Mesodermal cell (in vitro differentiated cells): ENCODE measurements at regions not wholly inside any gene's neighbourhood (a gene's known extent, or its start where the extent isn't known, plus 50 kb on each side); places are given as distances from the start of the nearest gene placed in this dataset.

Experiments
- H3K27ac ChIP-seq: 2 replicates; pipeline ENCODE4 v1.7.0; 2013; ENCODE audit warnings: mild to moderate bottlenecking, low read depth, low read length, moderate library complexity; ENCODE audit not compliant: severe bottlenecking
- H3K36me3 ChIP-seq: 2 replicates; pipeline ENCODE4 v1.7.1; 2013; ENCODE audit warnings: mild to moderate bottlenecking, low read length, moderate library complexity; ENCODE audit not compliant: control insufficient read depth, insufficient read depth
- H3K4me1 ChIP-seq: one replicate; pipeline ENCODE4 v1.7.1; 2013; ENCODE audit warnings: mild to moderate bottlenecking, low read length; ENCODE audit not compliant: insufficient read depth, control insufficient read depth, poor library complexity, severe bottlenecking
- H3K4me3 ChIP-seq: 2 replicates; pipeline ENCODE4 v1.7.0; 2013; ENCODE audit warnings: low read length, control low read depth, mild to moderate bottlenecking; ENCODE audit not compliant: insufficient read depth, poor library complexity, severe bottlenecking; ENCODE audit errors: extremely low read depth
- H3K9me3 ChIP-seq: 2 replicates; pipeline ENCODE4 v1.7.1; 2013; ENCODE audit warnings: mild to moderate bottlenecking, low read length, moderate library complexity; ENCODE audit not compliant: control insufficient read depth
- WGBS, 2 experiments: methylation state at CpG; one replicate each; pipeline ENCODE4 v1.1.5; 2013; ENCODE audit warnings: missing lambda C conversion rate in 2 of 2; ENCODE audit not compliant: insufficient coverage in 2 of 2; 5-methylcytosine and 5-hydroxymethylcytosine counted together

GRCh38 chr17:68169840-68170239 lies 78.0 kb upstream of the AMZ2 start:
- 89 to 97% methylated on average over 9 to 10 of the region's 10 CpGs for WGBS, 2 experiments
- H3K36me3 ChIP-seq: no peaks in the 10 kb centered on the region
- no peaks in the 10 kb centered on the region for H3K4me1 ChIP-seq
- no peak overlapping the region for H3K4me3 ChIP-seq
- H3K27ac ChIP-seq: no peak overlapping the region
- H3K9me3 ChIP-seq: no peaks in the 10 kb centered on the region

GRCh38 chr17:68170246-68170645 lies 77.6 kb upstream of the AMZ2 start:
- no peaks in the 10 kb centered on the region for H3K36me3 ChIP-seq
- no peaks in the 10 kb centered on the region for H3K4me1 ChIP-seq
- 94 to 100% methylated on average over 2 of the region's 3 CpGs for WGBS, 2 experiments
- no peaks in the 10 kb centered on the region for H3K9me3 ChIP-seq
- no peak overlapping the region for H3K27ac ChIP-seq
- no peak overlapping the region for H3K4me3 ChIP-seq

- Histone ChIP-seq H3K36me3 (no peaks in the 10 kb centered on the region), H3K27ac (no peak overlapping the region), H3K9me3 (no peaks in the 10 kb centered on the region), H3K4me3 (no peak overlapping the region), H3K4me1 (no peaks in the 10 kb centered on the region)
- whole genome bisulfite sequencing, 2 experiments: 30 to 34% methylated on average over 12 to 13 of the region's 13 CpGs
These were observed 75.3 kb upstream of the AMZ2 start for GRCh38 chr17:68172461-68172954.

- WGBS, 2 experiments: 95 to 100% methylated on average over 2 of the region's 2 CpGs
- no peaks in the 10 kb centered on the region for H3K9me3 ChIP-seq
- no peak overlapping the region for H3K4me3 ChIP-seq
- H3K27ac ChIP-seq: no peak overlapping the region
- no peaks in the 10 kb centered on the region for H3K36me3 ChIP-seq
- H3K4me1 ChIP-seq: no peaks in the 10 kb centered on the region
These were observed 72.4 kb upstream of the AMZ2 start for GRCh38 chr17:68175416-68175815.

- Histone ChIP-seq H3K27ac (no peak overlapping the region), H3K4me1 (no peaks in the 10 kb centered on the region), H3K4me3 (no peak overlapping the region), H3K36me3 (no peaks in the 10 kb centered on the region), H3K9me3 (no peaks in the 10 kb centered on the region)
- 84 to 97% methylated on average over 3 of the region's 3 CpGs for WGBS, 2 experiments
These were observed 71.9 kb upstream of the AMZ2 start for GRCh38 chr17:68175905-68176304.

GRCh38 chr17:68176718-68177117 lies 71.1 kb upstream of the AMZ2 start:
- Histone ChIP-seq H3K9me3 (no peaks in the 10 kb centered on the region), H3K36me3 (no peaks in the 10 kb centered on the region), H3K4me1 (no peaks in the 10 kb centered on the region), H3K4me3 (no peak overlapping the region), H3K27ac (no peak overlapping the region)
- 50 to 67% methylated on average over 1 of the region's 4 CpGs for WGBS, 2 experiments

GRCh38 chr17:68178831-68179230 lies 69.0 kb upstream of the AMZ2 start:
- Histone ChIP-seq H3K27ac (no peak overlapping the region), H3K4me3 (no peak overlapping the region), H3K9me3 (no peaks in the 10 kb centered on the region), H3K36me3 (no peaks in the 10 kb centered on the region), H3K4me1 (no peaks in the 10 kb centered on the region)
- 87 to 90% methylated on average over 6 of the region's 6 CpGs for WGBS, 2 experiments

GRCh38 chr17:68179236-68179925 lies 68.5 kb upstream of the AMZ2 start:
- H3K4me3 ChIP-seq: no peak overlapping the region
- H3K9me3 ChIP-seq: no peaks in the 10 kb centered on the region
- H3K4me1 ChIP-seq: no peaks in the 10 kb centered on the region
- H3K36me3 ChIP-seq: no peaks in the 10 kb centered on the region
- 94 to 95% methylated on average over 12 to 19 of the region's 21 CpGs for whole genome bisulfite sequencing, 2 experiments
- H3K27ac ChIP-seq: no peak overlapping the region

- H3K27ac ChIP-seq: no peak overlapping the region
- WGBS, 2 experiments: 94 to 97% methylated on average over 25 to 26 of the region's 31 CpGs
- H3K36me3 ChIP-seq: no peaks in the 10 kb centered on the region
- no peak overlapping the region for H3K4me3 ChIP-seq
- no peaks in the 10 kb centered on the region for H3K4me1 ChIP-seq
- no peaks in the 10 kb centered on the region for H3K9me3 ChIP-seq
These were observed 67.9 kb upstream of the AMZ2 start for GRCh38 chr17:68179926-68180285.

GRCh38 chr17:68182011-68182306 lies 65.9 kb upstream of the AMZ2 start:
- Histone ChIP-seq H3K36me3 (no peaks in the 10 kb centered on the region), H3K4me3 (no peak overlapping the region), H3K4me1 (no peaks in the 10 kb centered on the region), H3K9me3 (no peaks in the 10 kb centered on the region), H3K27ac (no peak overlapping the region)
- 100% methylated on average over 1 of the region's 1 CpG; no CpG with 5 or more reads in 1 of the 2 experiments for WGBS, 2 experiments

- Histone ChIP-seq H3K4me3 (no peak overlapping the region), H3K9me3 (no peaks in the 10 kb centered on the region), H3K27ac (no peak overlapping the region), H3K36me3 (no peaks in the 10 kb centered on the region), H3K4me1 (no peaks in the 10 kb centered on the region)
- 71 to 90% methylated on average over 5 to 6 of the region's 12 CpGs for WGBS, 2 experiments
These were observed 64.8 kb upstream of the AMZ2 start for GRCh38 chr17:68182940-68183551.
